ENCODE measurements at regions not wholly inside any gene's neighbourhood (a gene's known extent, or its start where the extent isn't known, plus 50 kb on each side); places are given as distances from the start of the nearest gene placed in this dataset.

DNA sequence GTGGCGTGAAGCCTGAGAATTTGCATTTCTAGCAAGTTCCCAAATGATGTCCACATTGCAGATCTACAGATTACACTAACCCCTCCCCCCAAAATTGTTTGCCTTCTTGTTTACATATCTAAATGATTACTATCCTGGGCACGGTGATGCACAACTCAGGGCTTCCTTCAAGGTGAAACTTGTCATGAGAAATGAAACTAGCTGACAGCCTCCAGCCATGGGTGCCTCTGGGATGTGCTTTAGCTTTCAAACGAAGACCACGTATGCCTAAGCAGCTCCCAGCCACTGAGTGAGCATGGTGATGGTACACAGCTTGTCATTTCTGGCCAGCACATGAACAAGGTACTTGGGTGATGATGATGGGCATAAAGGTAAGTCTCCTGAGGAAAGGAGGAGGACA is 464.8 kb upstream of the DDX18 start:
- no peak for TF ChIP-seq CTCF (IDR thresholded peaks at IDR 0.05; ENCODE audit: low read length)
- no peak for TF ChIP-seq EZH2 (IDR thresholded peaks at IDR 0.05; ENCODE audit: borderline replicate concordance, low read length)
